ENCODE measurements at regions not wholly inside any gene's neighbourhood (a gene's known extent, or its start where the extent isn't known, plus 50 kb on each side); places are given as distances from the start of the nearest gene placed in this dataset.

GRCh38 chr2:21392649-21393048, 268.9 kb downstream of the TDRD15 start:
- TF ChIP-seq, protein P1, sequence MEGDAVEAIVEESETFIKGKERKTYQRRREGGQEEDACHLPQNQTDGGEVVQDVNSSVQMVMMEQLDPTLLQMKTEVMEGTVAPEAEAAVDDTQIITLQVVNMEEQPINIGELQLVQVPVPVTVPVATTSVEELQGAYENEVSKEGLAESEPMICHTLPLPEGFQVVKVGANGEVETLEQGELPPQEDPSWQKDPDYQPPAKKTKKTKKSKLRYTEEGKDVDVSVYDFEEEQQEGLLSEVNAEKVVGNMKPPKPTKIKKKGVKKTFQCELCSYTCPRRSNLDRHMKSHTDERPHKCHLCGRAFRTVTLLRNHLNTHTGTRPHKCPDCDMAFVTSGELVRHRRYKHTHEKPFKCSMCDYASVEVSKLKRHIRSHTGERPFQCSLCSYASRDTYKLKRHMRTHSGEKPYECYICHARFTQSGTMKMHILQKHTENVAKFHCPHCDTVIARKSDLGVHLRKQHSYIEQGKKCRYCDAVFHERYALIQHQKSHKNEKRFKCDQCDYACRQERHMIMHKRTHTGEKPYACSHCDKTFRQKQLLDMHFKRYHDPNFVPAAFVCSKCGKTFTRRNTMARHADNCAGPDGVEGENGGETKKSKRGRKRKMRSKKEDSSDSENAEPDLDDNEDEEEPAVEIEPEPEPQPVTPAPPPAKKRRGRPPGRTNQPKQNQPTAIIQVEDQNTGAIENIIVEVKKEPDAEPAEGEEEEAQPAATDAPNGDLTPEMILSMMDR (IDR thresholded peaks at IDR 0.05 in 4 of 5, conservative IDR thresholded peaks at IDR 0.05 in 1 of 5) = no peak
- TF ChIP-seq POLR2A (IDR thresholded peaks at IDR 0.05) = no peak

All from gastrocnemius medialis (tissue), 4 donors.